Mucosa of descending colon (tissue), 3 donors: ENCODE measurements at regions not wholly inside any gene's neighbourhood (a gene's known extent, or its start where the extent isn't known, plus 50 kb on each side); places are given as distances from the start of the nearest gene placed in this dataset.
"Not testable (repeated sequence)": the region's sequence is repeated elsewhere in the genome, so short reads cannot be mapped to it uniquely, and the experiment has no call there.

Source experiments
- ATAC-seq: fragments of 200-7000 bp; cut with Tn5 transposase; one replicate; pipeline ENCODE4 v1.9.1; 2020; ENCODE audit warnings: mild to moderate bottlenecking, moderate library complexity
- DNase-seq, 3 donors: peaks; one replicate each; pipeline ENCODE4 v3.0.0-alpha.2; 2020
- H3K36me3 ChIP-seq: fragments of 200-600 bp; one replicate; pipeline ENCODE4 v1.8.0; 2021; ENCODE audit warnings: low read depth, mild to moderate bottlenecking
- H3K4me1 ChIP-seq: fragments of 200-600 bp; one replicate; pipeline ENCODE4 v1.8.0; 2021; ENCODE audit warnings: low read depth, mild to moderate bottlenecking
- H3K4me3 ChIP-seq: fragments of 200-600 bp; one replicate; pipeline ENCODE4 v1.8.0; 2021; ENCODE audit warnings: mild to moderate bottlenecking
- H3K9me3 ChIP-seq: fragments of 200-600 bp; one replicate; pipeline ENCODE4 v1.8.0; 2021; ENCODE audit warnings: mild to moderate bottlenecking
- intact Hi-C, 2 donors: fragments of 100-400 bp; cut with DNase I in 1 of 2; cut with micrococcal nuclease in 1 of 2; formaldehyde crosslinking; loops; one replicate each; pipeline versions ENCODE4 v1.11.0 to v1.11.1; 2022; cut with DNase I, micrococcal nuclease
- TF ChIP-seq, protein P1 (sequence below): fragments of 200-600 bp; IDR thresholded peaks from one replicate; pipeline ENCODE4 v1.8.0; 2022; ENCODE audit warnings: antibody characterized with exemption, mild to moderate bottlenecking
- donor health status: DM: no; HTN: no; CAD: no; lungs with moderate emphysema.
- donor health status: DM: no; HTN: no; CAD: no.
- donor health status: DM: no; HTN: yes; CAD: no.

- Histone ChIP-seq H3K4me3 (no peak overlapping the region), H3K36me3 (no peaks in the 10 kb centered on the region), H3K4me1 (no peaks in the 10 kb centered on the region), H3K9me3 (no peaks in the 10 kb centered on the region)
- intact Hi-C loops: no loop called here
- TF ChIP-seq, protein P1, sequence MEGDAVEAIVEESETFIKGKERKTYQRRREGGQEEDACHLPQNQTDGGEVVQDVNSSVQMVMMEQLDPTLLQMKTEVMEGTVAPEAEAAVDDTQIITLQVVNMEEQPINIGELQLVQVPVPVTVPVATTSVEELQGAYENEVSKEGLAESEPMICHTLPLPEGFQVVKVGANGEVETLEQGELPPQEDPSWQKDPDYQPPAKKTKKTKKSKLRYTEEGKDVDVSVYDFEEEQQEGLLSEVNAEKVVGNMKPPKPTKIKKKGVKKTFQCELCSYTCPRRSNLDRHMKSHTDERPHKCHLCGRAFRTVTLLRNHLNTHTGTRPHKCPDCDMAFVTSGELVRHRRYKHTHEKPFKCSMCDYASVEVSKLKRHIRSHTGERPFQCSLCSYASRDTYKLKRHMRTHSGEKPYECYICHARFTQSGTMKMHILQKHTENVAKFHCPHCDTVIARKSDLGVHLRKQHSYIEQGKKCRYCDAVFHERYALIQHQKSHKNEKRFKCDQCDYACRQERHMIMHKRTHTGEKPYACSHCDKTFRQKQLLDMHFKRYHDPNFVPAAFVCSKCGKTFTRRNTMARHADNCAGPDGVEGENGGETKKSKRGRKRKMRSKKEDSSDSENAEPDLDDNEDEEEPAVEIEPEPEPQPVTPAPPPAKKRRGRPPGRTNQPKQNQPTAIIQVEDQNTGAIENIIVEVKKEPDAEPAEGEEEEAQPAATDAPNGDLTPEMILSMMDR: no peak
- no peak for DNase-seq
- no peak for ATAC-seq
These were observed 54.7 kb upstream of the LANCL2 start for GRCh38 chr7:55310287-55311025.

DNA sequence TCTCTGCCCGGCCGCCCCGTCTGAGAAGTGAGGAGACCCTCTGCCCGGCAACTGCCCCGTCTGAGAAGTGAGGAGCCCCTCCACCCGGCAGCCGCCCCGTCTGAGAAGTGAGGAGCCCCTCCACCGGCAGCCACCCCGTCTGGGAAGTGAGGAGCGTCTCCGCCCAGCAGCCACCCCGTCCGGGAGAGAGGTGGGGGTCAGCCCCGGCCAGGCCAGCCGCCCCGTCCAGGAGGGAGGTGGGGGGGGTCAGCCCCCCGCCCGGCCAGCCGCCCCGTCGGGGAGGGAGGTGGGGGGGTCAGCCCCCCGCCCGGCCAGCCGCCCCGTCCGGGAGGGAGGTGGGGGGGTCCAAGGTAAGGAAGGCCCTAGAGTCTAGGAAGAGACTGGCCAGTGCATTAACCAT, 53.2 kb upstream of the LANCL2 start:
- H3K4me1 ChIP-seq, intact Hi-C loops, ATAC-seq, H3K9me3 ChIP-seq, H3K4me3 ChIP-seq, H3K36me3 ChIP-seq, DNase-seq: not testable (repeated sequence)

- ATAC-seq, H3K36me3 ChIP-seq, H3K4me3 ChIP-seq, intact Hi-C loops, H3K9me3 ChIP-seq, DNase-seq, H3K4me1 ChIP-seq: not testable (repeated sequence)
These were observed 51.5 kb upstream of the LANCL2 start for GRCh38 chr7:55313671-55314070.

GRCh38 chr7:55314967-55315366, 50.2 kb upstream of the LANCL2 start:
- Histone ChIP-seq H3K36me3 (no peaks in the 10 kb centered on the region), H3K4me3 (no peak overlapping the region), H3K4me1 (no peaks in the 10 kb centered on the region), H3K9me3 (no peaks in the 10 kb centered on the region)
- DNase-seq: no peak
- no peak for ATAC-seq
- TF ChIP-seq, protein P1: no peak
- intact Hi-C loops: no loop called here
